ENCODE measurements at regions not wholly inside any gene's neighbourhood (a gene's known extent, or its start where the extent isn't known, plus 50 kb on each side); places are given as distances from the start of the nearest gene placed in this dataset.
"Not testable (repeated sequence)": the region's sequence is repeated elsewhere in the genome, so short reads cannot be mapped to it uniquely, and the experiment has no call there.

DNA sequence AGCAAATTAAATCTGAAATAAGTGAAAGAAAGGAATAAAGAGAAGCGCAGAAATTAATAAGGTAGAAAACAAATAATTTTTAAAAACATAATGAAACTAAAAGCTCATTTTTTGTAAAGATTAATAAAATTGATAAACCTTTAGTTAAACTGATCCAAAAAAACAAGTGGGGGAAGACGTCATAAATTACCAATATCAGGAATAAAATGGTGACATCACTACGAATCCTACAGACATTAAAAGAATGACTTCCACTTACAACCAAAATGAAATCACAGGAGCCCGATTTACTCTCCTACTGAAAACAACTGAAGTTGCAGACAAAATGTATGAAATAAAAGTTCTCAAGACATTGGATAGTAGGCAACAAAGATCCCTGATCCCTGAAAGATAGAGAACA, 68.1 kb upstream of the IFFO2 start:
- DNase-seq, result no peak
- intact Hi-C loops (cut with DNase I), result no loop called here

- DNase-seq, result no peak
- intact Hi-C loops (cut with DNase I), result no loop called here
Observed at GRCh38 chr1:19023787-19024186, 67.3 kb upstream of the IFFO2 start.

- no peak for DNase-seq
- intact Hi-C loops (cut with DNase I), result no loop called here
Observed at GRCh38 chr1:19021845-19022244, 65.4 kb upstream of the IFFO2 start.

DNA sequence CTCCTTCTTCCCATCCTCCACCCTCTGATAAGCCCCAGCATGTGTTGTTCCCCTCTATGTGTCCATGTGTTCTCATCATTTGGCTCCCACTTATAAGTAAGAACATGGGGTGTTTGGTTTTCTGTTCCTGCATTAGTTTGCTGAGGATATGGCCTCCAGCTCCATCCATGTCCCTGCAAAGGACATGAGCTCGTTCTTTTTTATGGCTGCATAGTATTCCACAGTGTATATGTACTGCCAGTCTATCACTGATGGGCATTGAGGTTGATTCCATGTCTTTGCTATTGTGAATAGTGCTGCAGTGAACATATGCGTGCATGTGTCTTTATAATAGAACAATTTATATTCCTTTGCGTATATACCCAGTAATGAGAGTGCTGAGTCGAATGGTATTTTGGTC, 62.8 kb upstream of the IFFO2 start:
- DNase-seq; intact Hi-C loops (cut with DNase I): not testable (repeated sequence)

DNA sequence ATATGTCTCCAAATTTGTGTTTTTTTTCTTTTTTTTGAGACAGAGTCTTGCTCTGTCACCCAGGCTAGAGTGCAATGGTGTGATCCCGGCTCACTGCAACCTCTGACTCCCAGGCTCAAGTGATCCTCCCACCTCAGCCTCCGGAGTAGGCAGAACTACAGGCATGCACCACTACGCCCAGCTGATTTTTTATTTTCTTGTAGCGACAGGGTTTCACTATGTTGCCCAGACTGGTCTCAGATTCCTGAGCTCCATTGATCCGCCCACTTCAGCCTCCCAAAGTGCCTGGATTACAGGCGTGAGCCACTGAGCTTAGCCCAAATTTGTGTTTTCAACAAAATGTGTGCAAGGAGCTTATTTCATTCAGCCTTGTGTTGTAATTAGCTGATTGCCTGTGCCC, 59.0 kb upstream of the IFFO2 start:
- peak in 1 of 42 donors; percentile 0 for DNase-seq
- intact Hi-C loops (cut with DNase I), result no loop called here

DNA sequence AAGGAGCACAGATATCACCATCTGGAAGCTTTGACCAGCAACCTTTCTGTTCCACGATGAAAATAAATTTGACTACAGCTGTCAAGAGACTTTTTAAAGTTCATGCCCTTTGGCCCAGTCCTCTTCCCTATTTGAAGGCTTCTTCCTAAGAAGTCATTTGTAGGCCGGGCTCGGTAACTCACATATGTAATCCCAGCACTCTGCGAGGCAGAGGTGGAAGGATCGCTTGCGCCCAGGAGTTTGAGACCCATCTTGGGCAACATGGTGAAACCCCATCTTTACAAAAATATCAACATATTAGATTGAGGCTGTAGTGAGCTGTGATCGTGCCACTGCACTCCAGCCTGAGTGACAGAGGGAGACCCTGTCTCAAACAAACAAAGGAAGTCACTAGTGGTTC, 58.3 kb upstream of the IFFO2 start:
- intact Hi-C loops (cut with DNase I), result no loop called here

GRCh38 chr1:19013826-19014548, 57.5 kb upstream of the IFFO2 start:
- DNase-seq, result peak in 1 of 42 donors; percentile 1
- intact Hi-C loops (cut with DNase I), result no loop called here

More for the DNA sequence above, 58.3 kb upstream of the IFFO2 start:
- peak in 1 of 42 donors; percentile 3 for DNase-seq

- intact Hi-C loops (cut with DNase I), result no loop called here
- peak in 1 of 42 donors; percentile 13 for DNase-seq
Observed at GRCh38 chr1:19011845-19012231, 55.4 kb upstream of the IFFO2 start.

GRCh38 chr1:19010995-19011844, 54.7 kb upstream of the IFFO2 start:
- DNase-seq, result peak in 34 of 42 donors; percentile 13 to 87 (median 38)
- intact Hi-C loops (cut with DNase I), result no loop called here

GRCh38 chr1:19010503-19010902, 54.0 kb upstream of the IFFO2 start:
- intact Hi-C loops (cut with DNase I), result no loop called here
- DNase-seq, result peak in 1 of 42 donors; percentile 26

DNA sequence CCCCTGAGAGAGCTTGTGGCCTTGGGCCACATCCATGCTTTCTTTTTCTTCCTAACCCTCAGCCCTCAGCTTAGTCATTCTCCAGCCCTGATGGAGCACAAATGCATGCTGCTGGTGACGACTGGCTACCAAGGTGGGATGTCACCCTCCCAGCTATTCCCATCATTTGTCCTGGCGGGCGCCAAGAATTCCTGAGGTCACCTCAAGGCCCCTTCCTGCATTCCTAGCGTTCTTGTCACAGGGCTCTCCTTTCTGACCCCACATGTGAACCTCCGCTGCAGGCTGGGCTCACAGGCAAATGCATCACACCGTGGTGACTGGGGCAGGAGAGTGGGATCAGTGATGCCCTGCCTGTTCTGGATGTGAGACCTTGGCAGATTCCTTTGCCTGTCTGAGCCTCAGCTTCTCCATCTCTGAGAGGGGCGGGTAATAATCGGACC, 53.4 kb upstream of the IFFO2 start:
- DNase-seq, result peak in 1 of 42 donors; percentile 17
- intact Hi-C loops (cut with DNase I), result no loop called here

DNA sequence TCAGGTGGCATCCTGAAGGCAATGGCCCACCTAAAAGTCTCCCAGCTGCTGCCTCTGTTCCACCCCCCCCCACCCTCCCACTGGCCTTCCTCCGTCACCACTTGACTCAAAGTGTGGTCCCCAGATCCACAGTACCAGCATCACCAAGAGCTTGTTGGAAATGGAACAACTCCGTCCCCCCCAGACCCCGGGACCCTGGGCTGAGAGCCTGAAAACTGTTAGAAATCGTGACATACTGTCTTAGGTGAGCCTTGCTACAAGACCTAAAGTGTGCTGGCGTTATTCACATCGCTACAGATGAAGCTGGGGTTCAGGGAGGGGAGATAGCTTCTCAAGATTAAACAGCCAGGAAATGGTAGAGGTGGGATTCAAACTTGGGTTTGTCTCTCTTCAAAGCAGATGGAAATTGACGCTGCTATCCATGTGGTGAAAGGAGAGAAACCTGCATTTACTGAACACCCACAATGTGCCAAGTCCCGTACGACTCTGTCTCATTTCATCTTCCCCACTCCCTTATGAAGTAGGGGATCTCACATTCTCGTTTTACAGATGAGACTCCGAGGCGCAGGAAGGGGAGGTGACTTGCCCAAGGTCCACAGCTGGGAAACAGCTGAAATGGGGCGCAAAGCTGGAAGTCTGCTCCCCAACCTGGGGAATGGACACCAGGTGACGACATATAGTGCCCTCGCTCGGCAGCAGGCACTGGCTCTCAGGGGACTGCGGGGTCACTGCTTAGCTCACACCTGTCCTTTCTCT, 52.8 kb upstream of the IFFO2 start:
- peak in 1 of 42 donors; percentile 6 for DNase-seq
- intact Hi-C loops (cut with DNase I), result no loop called here

- intact Hi-C loops (cut with DNase I), result no loop called here
- peak in 2 of 42 donors; percentile 10 to 22 for DNase-seq
Observed at GRCh38 chr1:19007491-19008441, 51.3 kb upstream of the IFFO2 start.

DNA sequence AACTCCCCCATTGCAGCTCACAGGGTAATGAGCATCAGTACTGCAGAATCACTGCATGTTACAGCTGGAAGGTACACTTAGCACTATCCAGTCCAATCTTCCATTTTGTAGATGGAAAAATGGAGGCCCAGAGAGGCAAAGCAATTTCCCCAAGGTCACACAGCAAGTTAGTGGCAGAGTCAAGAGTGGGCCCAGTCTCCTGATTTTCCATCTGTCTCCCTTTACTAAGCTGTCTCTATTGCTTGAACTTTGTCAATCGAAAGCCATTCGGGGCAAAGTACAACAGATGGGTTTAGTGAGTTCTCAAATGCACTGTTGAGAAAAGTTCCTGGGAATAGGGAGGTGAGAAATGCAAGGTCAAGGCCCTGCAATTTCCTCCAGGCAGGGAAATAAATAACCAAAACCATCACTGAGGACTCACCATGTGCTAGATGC, 50.4 kb upstream of the IFFO2 start:
- intact Hi-C loops (cut with DNase I), result no loop called here
- DNase-seq, result no peak
